Bronchial epithelial cell (primary cell): ENCODE measurements at regions not wholly inside any gene's neighbourhood (a gene's known extent, or its start where the extent isn't known, plus 50 kb on each side); places are given as distances from the start of the nearest gene placed in this dataset.
A peak's percentile ranks its signal among the peaks of the same experiment; 100 is the strongest.

Experiments used
- DNase-seq: peaks from one replicate; pipeline ENCODE4 v3.0.0-alpha.2; 2010; ENCODE audit warnings: low read depth
- FAIRE-seq: peaks from 2 replicates; lab custom pipeline; 2011; peaks lifted over from hg19 to GRCh38; lab: Jason Lieb, UNC
- H3K27me3 ChIP-seq: 2 replicates; pipeline ENCODE4 v1.5.1; 2011; ENCODE audit warnings: low read length; ENCODE audit not compliant: control insufficient read depth, insufficient read depth
- H3K36me3 ChIP-seq: 2 replicates; pipeline ENCODE4 v1.5.1; 2011; ENCODE audit warnings: low read length; ENCODE audit not compliant: control insufficient read depth, insufficient read depth
- H3K4me3 ChIP-seq: 2 replicates; pipeline ENCODE4 v1.5.1; 2011; ENCODE audit warnings: mild to moderate bottlenecking, low read depth, low read length, control low read depth
- TF ChIP-seq, protein P1 (sequence below): IDR thresholded peaks from 2 replicates; pipeline ENCODE4 v1.5.1; 2011; ENCODE audit warnings: mild to moderate bottlenecking, moderate library complexity, low read length, control low read depth, inconsistent platforms; ENCODE audit not compliant: insufficient read depth, severe bottlenecking

DNA sequence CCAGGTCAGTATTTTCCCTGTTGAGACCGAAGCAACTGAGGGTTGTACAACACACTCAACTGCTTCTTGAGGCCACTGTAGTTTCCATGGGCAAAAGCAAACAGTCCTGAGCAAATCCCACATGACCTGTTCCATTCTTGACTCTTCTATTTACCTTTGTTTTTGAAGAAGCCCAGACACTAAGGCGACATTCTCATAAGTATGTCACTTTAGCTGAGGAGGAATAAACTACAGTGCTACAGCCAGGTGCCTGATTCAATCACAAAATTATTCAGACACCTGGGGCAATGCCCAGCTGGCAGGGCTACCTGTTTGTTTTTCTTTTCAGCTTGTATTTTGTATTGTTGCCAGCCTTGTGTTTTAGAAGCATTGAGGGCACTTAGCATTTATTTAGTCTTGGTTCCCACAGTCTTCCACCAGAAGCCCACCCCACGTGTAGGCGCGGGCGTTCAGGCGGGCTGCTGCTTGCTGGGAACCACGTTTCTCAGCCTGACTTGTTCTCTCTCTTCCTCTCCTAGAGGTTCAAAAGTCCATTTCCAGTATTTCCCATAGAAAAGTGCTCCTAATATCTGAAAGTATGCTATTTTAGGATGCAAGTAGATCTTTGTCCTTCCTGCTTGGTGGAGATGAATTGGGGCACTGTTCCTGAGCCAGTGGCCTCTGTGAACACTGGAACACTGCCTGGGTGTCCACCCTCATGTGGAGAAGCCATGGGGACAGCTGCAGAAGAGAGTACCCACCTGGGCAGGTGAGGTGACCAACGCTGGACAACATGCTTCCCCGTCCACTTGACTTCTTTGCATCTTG lies 99.0 kb upstream of the COPS8 start:
- Histone ChIP-seq H3K27me3 (no peaks in the 10 kb centered on the region), H3K4me3 (no peak overlapping the region), H3K36me3 (no peaks in the 10 kb centered on the region)
- FAIRE-seq (no peak), DNase-seq (peak; percentile 41)
- TF ChIP-seq, protein P1, sequence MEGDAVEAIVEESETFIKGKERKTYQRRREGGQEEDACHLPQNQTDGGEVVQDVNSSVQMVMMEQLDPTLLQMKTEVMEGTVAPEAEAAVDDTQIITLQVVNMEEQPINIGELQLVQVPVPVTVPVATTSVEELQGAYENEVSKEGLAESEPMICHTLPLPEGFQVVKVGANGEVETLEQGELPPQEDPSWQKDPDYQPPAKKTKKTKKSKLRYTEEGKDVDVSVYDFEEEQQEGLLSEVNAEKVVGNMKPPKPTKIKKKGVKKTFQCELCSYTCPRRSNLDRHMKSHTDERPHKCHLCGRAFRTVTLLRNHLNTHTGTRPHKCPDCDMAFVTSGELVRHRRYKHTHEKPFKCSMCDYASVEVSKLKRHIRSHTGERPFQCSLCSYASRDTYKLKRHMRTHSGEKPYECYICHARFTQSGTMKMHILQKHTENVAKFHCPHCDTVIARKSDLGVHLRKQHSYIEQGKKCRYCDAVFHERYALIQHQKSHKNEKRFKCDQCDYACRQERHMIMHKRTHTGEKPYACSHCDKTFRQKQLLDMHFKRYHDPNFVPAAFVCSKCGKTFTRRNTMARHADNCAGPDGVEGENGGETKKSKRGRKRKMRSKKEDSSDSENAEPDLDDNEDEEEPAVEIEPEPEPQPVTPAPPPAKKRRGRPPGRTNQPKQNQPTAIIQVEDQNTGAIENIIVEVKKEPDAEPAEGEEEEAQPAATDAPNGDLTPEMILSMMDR = no peak

DNA sequence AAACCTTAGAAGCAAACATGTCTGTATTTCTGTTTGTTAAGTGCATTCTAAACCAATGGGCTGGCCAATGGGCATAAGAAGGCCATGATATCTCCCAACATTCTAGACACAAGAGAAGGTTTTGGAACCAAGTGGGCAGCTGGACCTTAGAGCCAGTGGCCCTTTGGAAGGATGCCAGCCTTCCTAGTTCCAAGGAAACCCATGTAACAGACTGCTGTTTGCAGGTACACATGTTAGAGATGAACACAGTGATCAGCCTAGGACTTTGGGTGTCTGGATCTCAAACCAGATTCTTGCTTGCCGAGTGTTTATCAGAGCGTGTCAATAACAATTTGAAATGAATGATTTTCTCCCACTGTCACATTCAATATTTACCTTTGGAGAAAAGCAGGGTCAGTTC lies 97.5 kb upstream of the COPS8 start:
- H3K27me3 ChIP-seq = no peaks in the 10 kb centered on the region
- FAIRE-seq = peak; percentile 23
- no peak overlapping the region for H3K4me3 ChIP-seq
- no peaks in the 10 kb centered on the region for H3K36me3 ChIP-seq
- no peak for DNase-seq
- TF ChIP-seq, protein P1 = no peak

DNA sequence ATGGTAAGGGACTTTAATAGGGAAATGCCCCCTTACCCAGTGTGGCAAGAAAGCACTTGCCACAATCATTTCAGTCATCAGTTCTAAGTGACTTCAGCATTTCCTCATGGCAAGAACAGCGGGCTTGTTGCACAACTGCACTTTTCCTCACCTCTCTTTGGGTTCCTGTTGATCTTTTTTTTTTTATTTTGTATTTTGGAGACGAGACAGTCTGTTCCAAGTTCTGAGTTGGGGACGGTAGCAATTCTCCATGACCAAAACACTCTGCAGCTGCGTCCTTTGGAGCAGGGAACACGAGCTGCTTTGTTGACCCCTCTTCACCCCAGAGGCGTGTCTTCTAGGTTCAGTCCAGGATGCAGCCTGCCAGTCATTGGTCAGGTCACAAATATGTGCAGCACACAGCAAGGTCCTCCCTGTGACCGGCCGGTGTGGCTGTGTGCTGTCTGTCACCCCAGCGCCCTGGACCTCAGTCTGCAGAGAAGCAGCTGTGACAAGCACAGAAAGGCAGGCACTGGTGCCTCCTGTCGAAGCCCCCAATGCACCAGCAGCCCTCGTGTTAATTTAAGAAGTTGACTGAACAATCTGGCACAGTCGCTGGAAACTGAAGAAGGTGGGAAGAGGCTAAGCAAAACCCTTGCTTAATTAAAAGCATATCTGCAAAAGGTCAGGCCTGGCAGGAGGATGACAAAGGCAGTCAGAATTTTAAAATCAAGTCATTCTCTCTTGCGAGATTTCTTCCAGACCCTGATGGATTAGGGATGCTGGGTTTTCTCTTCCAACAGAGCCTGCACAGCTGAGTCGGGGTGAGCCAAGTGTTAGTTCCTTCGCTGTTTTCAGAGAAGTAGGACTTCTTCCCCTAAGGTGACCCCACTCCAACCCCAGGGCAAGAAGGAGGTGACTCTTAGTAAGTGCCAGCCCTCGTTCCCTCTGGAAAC lies 96.7 kb upstream of the COPS8 start:
- no peak for FAIRE-seq

DNA sequence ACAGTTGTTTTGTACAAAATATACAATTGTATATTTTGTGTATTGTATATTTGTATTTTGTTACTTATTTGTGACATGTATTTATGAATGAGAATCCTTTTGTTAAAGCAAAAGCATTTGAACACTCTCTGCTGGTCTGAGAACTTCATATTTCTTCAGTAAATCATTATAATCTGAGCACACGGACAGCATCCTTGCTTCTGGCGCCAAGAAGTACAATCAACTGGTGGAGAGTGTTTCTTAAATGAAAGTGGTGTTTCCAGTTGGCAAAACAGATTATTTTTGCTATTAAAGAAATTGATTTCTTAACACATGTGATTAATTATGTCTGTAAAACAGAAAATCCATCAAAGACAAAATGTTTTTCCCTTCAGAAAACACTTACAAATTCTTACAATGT lies 95.1 kb upstream of the COPS8 start:
- no peaks in the 10 kb centered on the region for H3K36me3 ChIP-seq
- FAIRE-seq (no peak), DNase-seq (no peak)
- TF ChIP-seq, protein P1 = no peak
- H3K27me3 ChIP-seq = no peaks in the 10 kb centered on the region
- H3K4me3 ChIP-seq = no peak overlapping the region

More for the DNA sequence above, 96.7 kb upstream of the COPS8 start:
- TF ChIP-seq, protein P1 = no peak
- H3K4me3 ChIP-seq = no peak overlapping the region
- no peaks in the 10 kb centered on the region for H3K27me3 ChIP-seq
- H3K36me3 ChIP-seq = no peaks in the 10 kb centered on the region
- DNase-seq = peak; percentile 76

DNA sequence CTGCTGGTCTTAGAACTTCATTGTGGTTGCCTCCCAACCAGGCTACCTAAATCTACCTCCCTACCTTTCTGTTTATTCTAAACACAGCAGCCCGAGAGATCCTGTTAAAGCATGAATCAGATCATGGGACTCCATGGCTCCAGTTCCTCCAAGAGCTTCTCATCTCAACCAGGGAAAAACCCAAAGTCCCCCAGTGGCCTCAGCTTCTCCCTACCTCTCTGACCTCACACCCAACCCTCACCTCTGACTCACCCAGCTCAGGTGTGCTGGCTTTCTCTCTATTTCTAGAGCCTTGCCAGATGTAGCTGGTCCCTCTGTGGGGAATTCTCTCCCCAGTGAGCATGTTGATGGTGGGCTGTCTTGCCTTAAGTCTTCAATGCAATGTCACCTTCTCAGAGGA lies 93.8 kb upstream of the COPS8 start:
- FAIRE-seq (no peak), DNase-seq (peak; percentile 61)
- H3K4me3 ChIP-seq = no peak overlapping the region
- H3K36me3 ChIP-seq = no peaks in the 10 kb centered on the region
- no peaks in the 10 kb centered on the region for H3K27me3 ChIP-seq
- TF ChIP-seq, protein P1 = no peak
